ENCODE measurements at regions not wholly inside any gene's neighbourhood (a gene's known extent, or its start where the extent isn't known, plus 50 kb on each side); places are given as distances from the start of the nearest gene placed in this dataset.

DNA sequence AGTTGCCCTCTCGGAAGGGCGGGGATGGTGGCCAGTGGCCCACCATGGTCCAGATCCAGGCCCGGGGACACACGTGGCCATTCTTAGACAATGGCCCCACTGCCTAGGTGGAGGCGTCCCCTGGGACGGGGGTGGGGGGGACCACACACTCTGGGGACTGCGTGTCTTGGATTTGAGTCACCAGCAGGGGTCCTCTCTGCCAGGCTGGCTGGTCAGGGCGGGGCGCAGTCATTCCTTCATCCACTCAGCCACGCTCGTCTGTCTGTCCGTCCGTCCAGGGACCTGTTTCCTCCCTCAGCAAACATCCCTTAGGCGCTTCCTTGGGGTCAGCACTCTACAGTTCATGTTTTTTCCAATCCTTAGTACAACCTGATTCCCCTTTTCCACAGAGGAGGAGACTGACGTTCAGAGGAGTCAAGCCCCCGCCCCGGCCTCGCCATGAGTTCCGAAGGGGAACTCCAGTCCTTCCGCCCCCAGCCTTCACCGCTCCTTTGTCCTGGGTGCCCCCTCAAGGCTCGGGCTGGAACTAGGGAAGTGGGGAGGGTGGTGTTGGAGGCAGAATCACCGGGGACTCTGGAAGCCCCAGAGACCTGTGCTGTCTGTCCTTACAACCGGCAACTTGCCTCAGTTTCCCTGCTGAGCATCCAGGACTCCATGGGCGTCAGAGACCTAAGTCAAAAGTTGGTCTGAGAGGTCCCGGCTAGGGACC, 276.6 kb upstream of the MVB12B start:
- CTCF ChIA-PET (ENCODE audit: partially characterized antibody): no interaction called here
- no peak overlapping the region for H3K27ac Mint-ChIP-seq
- Histone ChIP-seq H3K27ac (ENCODE audit: low read depth, low read length) (no peak overlapping the region), H3K9me3 (ENCODE audit: control insufficient read depth in 1 of 2, low read length in 2 of 2) (no peaks in the 10 kb centered on the region), H3K4me3 (ENCODE audit: low read length in 2 of 2) (no peak overlapping the region), H3K36me3 (ENCODE audit: insufficient read depth, low read length) (no peaks in the 10 kb centered on the region), H3K4me1 (ENCODE audit: insufficient read depth, low read length) (no peaks in the 10 kb centered on the region), H3K27me3 (ENCODE audit: insufficient read depth, low read length) (no peaks in the 10 kb centered on the region)
- H3K9me3 Mint-ChIP-seq: peaks cover 0 to 14% (median 7%) of the 10 kb centered on the region in 8 donors
- peaks cover 0 to 4% of the 10 kb centered on the region in 2 donors for H3K36me3 Mint-ChIP-seq
- DNase-seq: no peak
- H3K27me3 Mint-ChIP-seq: peaks cover 12 to 14% of the 10 kb centered on the region in 2 donors
- intact Hi-C loops (cut with micrococcal nuclease): no loop called here
- H3K4me1 Mint-ChIP-seq: peaks cover 0 to 2% (median 0%) of the 10 kb centered on the region in 4 donors
- no peak overlapping the region for H3K4me3 Mint-ChIP-seq
- POLR2A ChIA-PET (ENCODE audit: partially characterized antibody): no interaction called here

DNA sequence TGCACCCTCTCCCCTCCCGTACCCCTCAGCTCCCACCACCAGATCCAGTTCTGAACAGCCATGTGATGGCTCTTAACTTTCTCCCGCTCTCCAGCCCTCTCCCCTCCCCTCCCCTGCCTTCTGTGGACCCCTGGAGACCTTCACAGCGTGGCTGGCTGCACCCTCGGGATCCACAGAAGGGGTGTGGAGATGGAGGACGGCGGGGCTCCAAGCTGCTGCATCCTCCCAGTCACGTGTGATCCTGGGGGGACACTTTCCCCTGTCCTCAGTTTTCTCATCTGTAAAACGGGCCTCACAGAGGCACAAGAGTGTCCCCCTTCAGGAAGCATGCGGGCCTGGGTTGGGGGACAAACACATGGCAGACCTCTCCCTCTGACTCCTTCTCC, 276.0 kb upstream of the MVB12B start:
- Histone ChIP-seq H3K4me1 (ENCODE audit: insufficient read depth, low read length) (no peaks in the 10 kb centered on the region), H3K27me3 (ENCODE audit: insufficient read depth, low read length) (no peaks in the 10 kb centered on the region), H3K36me3 (ENCODE audit: insufficient read depth, low read length) (no peaks in the 10 kb centered on the region), H3K4me3 (ENCODE audit: low read length in 2 of 2) (no peak overlapping the region), H3K27ac (ENCODE audit: low read depth, low read length) (no peak overlapping the region), H3K9me3 (ENCODE audit: control insufficient read depth in 1 of 2, low read length in 2 of 2) (no peaks in the 10 kb centered on the region)
- peak overlapping the region in 1 of 7 donors; percentile 38 for H3K27ac Mint-ChIP-seq
- H3K4me3 Mint-ChIP-seq: no peak overlapping the region
- DNase-seq: no peak
- H3K9me3 Mint-ChIP-seq: peaks cover 0 to 9% (median 6%) of the 10 kb centered on the region in 8 donors
- ChIA-PET POLR2A (ENCODE audit: partially characterized antibody) (no interaction called here), CTCF (ENCODE audit: partially characterized antibody) (no interaction called here)
- peaks cover 12 to 16% of the 10 kb centered on the region in 2 donors for H3K27me3 Mint-ChIP-seq
- peaks cover 0 to 2% (median 0%) of the 10 kb centered on the region in 4 donors for H3K4me1 Mint-ChIP-seq
- H3K36me3 Mint-ChIP-seq: peaks cover 0 to 4% of the 10 kb centered on the region in 2 donors
- intact Hi-C loops (cut with micrococcal nuclease): no loop called here

DNA sequence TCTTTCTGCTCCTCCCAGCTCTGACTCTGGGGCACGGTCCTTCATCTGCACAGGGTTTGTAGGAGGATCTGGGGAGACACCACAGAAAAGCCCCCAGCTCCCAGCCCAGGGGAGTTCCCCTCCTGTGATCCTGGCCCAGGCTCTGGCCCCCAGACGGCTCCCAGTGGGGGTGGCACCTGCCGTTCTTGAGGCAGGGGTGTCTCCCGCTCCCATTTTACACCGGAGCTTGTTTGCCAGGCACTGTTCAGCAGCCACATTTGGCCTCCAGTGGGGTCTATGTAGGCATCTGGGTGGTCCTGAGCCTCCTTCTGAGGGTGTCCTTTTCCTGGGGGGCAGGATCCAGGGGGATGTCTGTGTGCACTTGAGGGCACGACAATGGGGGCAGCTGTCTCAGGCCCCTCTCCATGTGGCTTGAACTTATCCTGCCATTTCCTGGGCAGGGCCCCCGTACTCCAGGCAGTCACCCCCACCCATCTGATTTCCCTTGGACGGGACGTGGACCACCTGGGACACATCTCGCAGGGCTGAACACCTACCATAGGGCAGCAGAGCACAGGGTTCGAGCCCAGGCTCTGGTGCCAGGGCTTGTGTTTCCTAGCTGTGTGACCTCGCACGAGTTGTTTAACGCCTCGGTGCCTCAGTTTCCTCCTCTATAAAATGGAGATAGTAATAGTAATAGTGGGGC, 275.0 kb upstream of the MVB12B start:
- POLR2A ChIA-PET (ENCODE audit: partially characterized antibody): no interaction called here
- no peaks in the 10 kb centered on the region for H3K27me3 ChIP-seq (ENCODE audit: insufficient read depth, low read length)

DNA sequence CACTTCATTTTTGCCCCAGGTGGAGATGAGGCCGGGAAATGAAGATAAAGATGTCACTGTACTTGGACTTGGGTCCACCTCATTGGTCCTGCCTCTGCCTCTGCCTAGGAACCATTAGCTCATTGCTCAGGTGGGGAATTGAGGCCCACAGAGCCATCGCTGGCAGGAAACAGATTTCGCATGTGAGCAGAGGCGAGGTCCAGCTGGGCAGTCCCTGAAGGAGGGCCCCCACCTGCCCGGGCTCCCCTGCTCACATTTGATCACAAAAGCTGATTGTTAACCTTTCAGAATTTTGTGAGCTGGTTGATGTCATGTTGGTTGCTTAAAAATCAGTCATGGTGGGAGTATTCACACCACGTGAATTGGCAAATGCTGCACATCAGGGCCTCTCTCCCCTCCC, 273.8 kb upstream of the MVB12B start:
- intact Hi-C loops (cut with micrococcal nuclease): no loop called here
- CTCF ChIA-PET (ENCODE audit: partially characterized antibody): interaction anchor here (0.7 kb wide), 1 partner anchor 8 kb away, joined by 4 read pairs; no protein-coding TSS in a partner anchor

More for the DNA sequence above, 275.0 kb upstream of the MVB12B start:
- Histone ChIP-seq H3K4me3 (ENCODE audit: low read length in 2 of 2) (no peak overlapping the region), H3K36me3 (ENCODE audit: insufficient read depth, low read length) (no peaks in the 10 kb centered on the region), H3K27ac (ENCODE audit: low read depth, low read length) (no peak overlapping the region), H3K9me3 (ENCODE audit: control insufficient read depth in 1 of 2, low read length in 2 of 2) (no peaks in the 10 kb centered on the region), H3K4me1 (ENCODE audit: insufficient read depth, low read length) (no peaks in the 10 kb centered on the region)
- Mint-ChIP-seq H3K36me3 (no peaks in the 10 kb centered on the region), H3K4me1 (peaks cover 0 to 2% (median 0%) of the 10 kb centered on the region in 4 donors), H3K4me3 (no peak overlapping the region), H3K9me3 (peaks cover 0 to 3% (median 0%) of the 10 kb centered on the region in 8 donors), H3K27me3 (peaks cover 12 to 16% of the 10 kb centered on the region in 2 donors), H3K27ac (no peak overlapping the region)
- no peak for DNase-seq
- intact Hi-C loops (cut with micrococcal nuclease): no loop called here
- CTCF ChIA-PET (ENCODE audit: partially characterized antibody): no interaction called here

DNA sequence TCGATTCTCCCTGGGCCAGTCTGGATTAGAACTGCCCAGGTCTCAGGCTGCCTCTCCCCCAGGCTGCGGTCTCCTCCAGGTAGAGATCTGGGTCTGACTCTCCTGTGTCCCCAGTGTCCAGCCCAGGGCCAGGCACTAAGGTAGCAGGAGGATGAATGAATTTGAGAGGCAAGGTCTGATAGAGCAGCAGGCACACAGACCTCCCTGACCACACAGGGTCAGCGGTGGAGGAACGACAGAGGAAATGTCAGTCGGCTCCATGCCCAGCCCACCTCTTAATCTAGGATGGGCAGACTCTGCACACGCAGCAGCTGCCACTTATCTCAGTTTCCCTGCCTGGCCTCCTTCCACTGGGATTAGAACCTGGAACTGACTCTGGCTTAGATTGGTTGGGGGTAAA, 272.7 kb upstream of the MVB12B start:
- Mint-ChIP-seq H3K9me3 (no peaks in the 10 kb centered on the region), H3K27ac (no peak overlapping the region), H3K4me3 (no peak overlapping the region), H3K4me1 (peaks cover 0 to 2% (median 0%) of the 10 kb centered on the region in 4 donors), H3K27me3 (peaks cover 12 to 16% of the 10 kb centered on the region in 2 donors), H3K36me3 (no peaks in the 10 kb centered on the region)
- H3K9me3 ChIP-seq (ENCODE audit: control insufficient read depth in 1 of 2, low read length in 2 of 2): no peaks in the 10 kb centered on the region
- H3K27ac ChIP-seq (ENCODE audit: low read depth, low read length): no peak overlapping the region
- CTCF ChIA-PET (ENCODE audit: partially characterized antibody): no interaction called here
- intact Hi-C loops (cut with micrococcal nuclease): no loop called here
- no peaks in the 10 kb centered on the region for H3K36me3 ChIP-seq (ENCODE audit: insufficient read depth, low read length)
- H3K27me3 ChIP-seq (ENCODE audit: insufficient read depth, low read length): no peaks in the 10 kb centered on the region
- no peak overlapping the region for H3K4me3 ChIP-seq (ENCODE audit: low read length in 2 of 2)
- DNase-seq: no peak
- POLR2A ChIA-PET (ENCODE audit: partially characterized antibody): no interaction called here
- H3K4me1 ChIP-seq (ENCODE audit: insufficient read depth, low read length): no peaks in the 10 kb centered on the region

More for the DNA sequence above, 273.8 kb upstream of the MVB12B start:
- Histone ChIP-seq H3K9me3 (ENCODE audit: control insufficient read depth in 1 of 2, low read length in 2 of 2) (no peaks in the 10 kb centered on the region), H3K4me1 (ENCODE audit: insufficient read depth, low read length) (no peaks in the 10 kb centered on the region), H3K27ac (ENCODE audit: low read depth, low read length) (no peak overlapping the region), H3K27me3 (ENCODE audit: insufficient read depth, low read length) (no peaks in the 10 kb centered on the region), H3K4me3 (ENCODE audit: low read length in 2 of 2) (no peak overlapping the region), H3K36me3 (ENCODE audit: insufficient read depth, low read length) (no peaks in the 10 kb centered on the region)
- POLR2A ChIA-PET (ENCODE audit: partially characterized antibody): no interaction called here
- H3K27ac Mint-ChIP-seq: no peak overlapping the region
- no peaks in the 10 kb centered on the region for H3K36me3 Mint-ChIP-seq
- peaks cover 0 to 2% (median 0%) of the 10 kb centered on the region in 4 donors for H3K4me1 Mint-ChIP-seq
- H3K4me3 Mint-ChIP-seq: no peak overlapping the region
- H3K27me3 Mint-ChIP-seq: peaks cover 12 to 16% of the 10 kb centered on the region in 2 donors
- H3K9me3 Mint-ChIP-seq: no peaks in the 10 kb centered on the region
- DNase-seq: no peak

DNA sequence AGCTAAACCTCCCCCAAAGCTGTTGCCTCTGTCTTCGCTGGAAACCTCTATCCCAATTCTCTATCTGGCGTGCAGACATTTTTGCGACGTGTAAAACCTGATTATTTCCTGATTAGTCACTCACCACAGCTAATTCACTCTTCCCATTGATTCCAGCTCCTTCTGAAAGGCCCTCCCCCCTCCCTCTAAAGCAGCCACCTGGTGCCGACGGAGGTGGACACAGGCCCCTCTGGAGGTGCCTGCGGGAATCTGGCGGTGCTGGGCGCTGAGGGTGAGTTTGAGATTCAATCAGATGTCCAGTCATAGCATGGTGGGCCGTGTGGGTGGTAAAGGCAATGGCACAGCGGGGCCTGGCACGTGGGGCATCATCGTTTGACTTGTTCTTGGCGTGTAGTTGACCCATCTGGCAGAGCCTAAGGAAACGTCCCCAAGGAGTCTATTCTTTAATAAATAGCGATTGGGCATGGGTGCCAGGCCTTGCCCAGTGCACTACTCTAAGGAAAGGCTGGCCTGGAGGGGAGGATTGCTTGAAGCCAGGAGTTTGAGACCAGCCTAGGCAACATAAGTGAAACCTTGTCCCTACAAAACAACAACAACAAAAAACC, 271.1 kb upstream of the MVB12B start:
- H3K4me1 ChIP-seq (ENCODE audit: insufficient read depth, low read length): no peaks in the 10 kb centered on the region
- H3K36me3 ChIP-seq (ENCODE audit: insufficient read depth, low read length): no peaks in the 10 kb centered on the region
- H3K4me1 Mint-ChIP-seq: no peaks in the 10 kb centered on the region
- H3K27me3 ChIP-seq (ENCODE audit: insufficient read depth, low read length): no peaks in the 10 kb centered on the region
- no peak overlapping the region for H3K4me3 Mint-ChIP-seq
- H3K27ac ChIP-seq (ENCODE audit: low read depth, low read length): no peak overlapping the region
- ChIA-PET POLR2A (ENCODE audit: partially characterized antibody) (no interaction called here), CTCF (ENCODE audit: partially characterized antibody) (no interaction called here)
- peaks cover 15 to 16% of the 10 kb centered on the region in 2 donors for H3K27me3 Mint-ChIP-seq
- DNase-seq: no peak
- intact Hi-C loops (cut with micrococcal nuclease): no loop called here
- H3K36me3 Mint-ChIP-seq: no peaks in the 10 kb centered on the region
- no peaks in the 10 kb centered on the region for H3K9me3 Mint-ChIP-seq
- no peak overlapping the region for H3K27ac Mint-ChIP-seq
- H3K9me3 ChIP-seq (ENCODE audit: control insufficient read depth in 1 of 2, low read length in 2 of 2): no peaks in the 10 kb centered on the region
- no peak overlapping the region for H3K4me3 ChIP-seq (ENCODE audit: low read length in 2 of 2)

DNA sequence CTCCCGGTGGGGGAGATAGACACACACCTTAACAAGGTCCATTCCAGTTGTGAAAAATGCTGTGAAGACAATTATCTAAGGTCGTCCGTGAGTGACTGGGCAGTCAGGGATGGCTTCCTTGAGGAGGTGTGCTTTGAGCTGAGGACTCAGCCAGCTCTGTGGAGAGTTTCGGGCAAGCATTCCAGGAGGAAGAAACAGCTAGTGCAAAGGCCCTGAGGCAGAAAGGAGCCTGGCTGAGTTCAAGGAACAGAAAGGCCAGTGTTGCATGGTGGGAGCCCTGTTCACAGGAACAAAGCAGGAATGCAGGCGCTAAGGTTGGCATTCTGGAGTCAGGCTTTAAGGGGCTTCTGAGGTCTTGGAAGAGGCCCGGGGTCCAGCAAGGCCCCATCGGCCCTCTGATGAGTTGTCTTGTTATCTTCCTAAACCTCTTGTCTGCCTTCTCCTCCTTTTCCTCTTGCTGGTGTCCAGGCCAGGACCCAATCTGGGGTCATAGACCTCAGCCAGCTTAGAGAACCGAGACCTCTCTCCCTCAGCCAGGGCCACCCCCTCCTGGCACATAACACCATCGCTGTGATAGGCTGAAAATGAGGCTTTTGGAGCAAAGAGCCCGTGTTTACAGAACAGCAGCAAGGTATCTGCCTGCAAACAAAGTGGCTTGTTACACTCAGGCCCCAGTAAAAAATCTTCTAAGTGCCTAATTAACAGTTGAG, 270.2 kb upstream of the MVB12B start:
- H3K4me3 ChIP-seq (ENCODE audit: low read length in 2 of 2): no peak overlapping the region
- no peaks in the 10 kb centered on the region for H3K27me3 ChIP-seq (ENCODE audit: insufficient read depth, low read length)
- H3K9me3 ChIP-seq (ENCODE audit: control insufficient read depth in 1 of 2, low read length in 2 of 2): no peaks in the 10 kb centered on the region
- no peak overlapping the region for H3K4me3 Mint-ChIP-seq
- H3K27me3 Mint-ChIP-seq: peaks cover 16 to 21% of the 10 kb centered on the region in 2 donors
- no peak for DNase-seq
- no peaks in the 10 kb centered on the region for H3K4me1 ChIP-seq (ENCODE audit: insufficient read depth, low read length)
- H3K27ac ChIP-seq (ENCODE audit: low read depth, low read length): no peak overlapping the region
- POLR2A ChIA-PET (ENCODE audit: partially characterized antibody): no interaction called here
- H3K4me1 Mint-ChIP-seq: no peaks in the 10 kb centered on the region
- H3K36me3 ChIP-seq (ENCODE audit: insufficient read depth, low read length): no peaks in the 10 kb centered on the region
- intact Hi-C loops (cut with micrococcal nuclease): no loop called here
- no peaks in the 10 kb centered on the region for H3K36me3 Mint-ChIP-seq
- H3K9me3 Mint-ChIP-seq: no peaks in the 10 kb centered on the region
- CTCF ChIA-PET (ENCODE audit: partially characterized antibody): no interaction called here
- H3K27ac Mint-ChIP-seq: no peak overlapping the region

Data from CD4-positive, alpha-beta memory T cell (primary cell).